ENCODE measurements at regions not wholly inside any gene's neighbourhood (a gene's known extent, or its start where the extent isn't known, plus 50 kb on each side); places are given as distances from the start of the nearest gene placed in this dataset.
A peak's percentile ranks its signal among the peaks of the same experiment; 100 is the strongest.
"Not testable (repeated sequence)": the region's sequence is repeated elsewhere in the genome, so short reads cannot be mapped to it uniquely, and the experiment has no call there.

- DNase-seq (ENCODE audit: low read depth in 2 of 3, low spot score in 1 of 3), result not testable (repeated sequence)
Observed at GRCh38 chr16:33710696-33711087, 251.3 kb downstream of the TP53TG3F start.

- DNase-seq (ENCODE audit: low read depth in 2 of 3, low spot score in 1 of 3), result not testable (repeated sequence)
Observed at GRCh38 chr16:33711616-33712015, 252.2 kb downstream of the TP53TG3F start.

DNA sequence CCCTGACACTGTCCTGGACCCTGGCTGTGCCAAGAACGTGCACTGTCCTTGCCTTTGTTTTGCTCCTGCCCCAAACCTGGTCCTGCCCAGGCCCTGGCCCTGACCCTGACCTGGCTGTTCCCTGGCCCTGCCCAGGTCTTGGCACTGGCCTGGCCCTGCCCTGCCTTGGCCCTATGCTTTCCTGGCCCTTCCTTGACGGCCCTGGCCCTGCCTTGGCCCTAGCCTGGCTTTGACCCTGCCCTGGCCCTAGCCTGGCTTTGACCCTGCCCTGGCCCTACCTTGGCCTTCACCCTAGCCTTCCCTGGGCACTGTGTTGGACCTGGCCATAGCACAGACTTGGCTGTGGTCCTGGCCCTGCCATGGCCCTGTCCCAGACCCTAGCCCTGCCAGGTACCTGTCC lies 252.9 kb downstream of the TP53TG3F start:
- not testable (repeated sequence) for DNase-seq (ENCODE audit: low read depth in 2 of 3, low spot score in 1 of 3)

DNA sequence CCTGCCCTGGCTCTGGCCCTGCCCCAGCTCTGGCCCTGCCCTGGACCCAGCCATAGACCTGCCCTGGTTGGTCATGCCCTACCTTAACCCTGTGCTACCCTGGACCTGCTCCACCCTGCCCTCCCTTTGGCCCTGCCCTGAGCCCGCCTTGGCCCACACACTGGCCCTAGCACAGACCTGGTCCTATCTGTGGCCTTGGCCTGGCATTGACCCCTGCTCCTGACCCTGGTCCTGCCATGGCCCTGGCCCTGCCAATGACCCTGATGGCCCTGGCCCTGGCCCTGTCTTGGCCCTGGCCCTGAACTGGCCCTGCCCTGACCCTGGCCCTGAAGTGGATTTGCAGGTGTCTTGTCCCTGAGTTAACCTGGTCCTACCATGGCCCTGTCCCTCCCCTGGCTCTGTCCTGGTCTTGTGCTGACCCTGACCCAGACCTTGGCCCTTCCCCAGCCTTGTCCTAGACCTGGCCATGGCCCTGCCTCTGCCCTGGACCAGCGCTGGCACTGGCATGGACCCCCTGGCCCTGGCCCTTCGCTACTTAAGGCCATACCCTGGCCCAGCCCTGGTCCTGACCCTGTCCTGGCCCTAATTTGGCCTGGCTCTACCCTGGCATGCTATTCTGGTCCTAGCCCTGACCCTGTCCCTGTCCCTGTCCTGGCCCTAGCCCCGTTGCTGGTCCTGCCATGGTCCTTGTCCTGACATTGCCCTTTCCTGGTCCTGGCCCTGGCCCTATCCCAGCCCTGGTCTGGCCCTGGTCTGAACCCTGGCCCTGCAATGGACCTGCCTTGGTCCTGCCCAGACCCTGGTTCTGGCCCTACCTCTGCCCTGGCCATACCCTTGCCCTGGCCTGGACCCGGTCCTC lies 253.7 kb downstream of the TP53TG3F start:
- DNase-seq (ENCODE audit: low read depth in 2 of 3, low spot score in 1 of 3), result not testable (repeated sequence)

GRCh38 chr16:33713710-33714538 lies 254.5 kb downstream of the TP53TG3F start:
- DNase-seq (ENCODE audit: low read depth in 2 of 3, low spot score in 1 of 3), result not testable (repeated sequence)

- not testable (repeated sequence) for DNase-seq (ENCODE audit: low read depth in 2 of 3, low spot score in 1 of 3)
Observed at GRCh38 chr16:33731167-33731566, 271.8 kb downstream of the TP53TG3F start.

DNA sequence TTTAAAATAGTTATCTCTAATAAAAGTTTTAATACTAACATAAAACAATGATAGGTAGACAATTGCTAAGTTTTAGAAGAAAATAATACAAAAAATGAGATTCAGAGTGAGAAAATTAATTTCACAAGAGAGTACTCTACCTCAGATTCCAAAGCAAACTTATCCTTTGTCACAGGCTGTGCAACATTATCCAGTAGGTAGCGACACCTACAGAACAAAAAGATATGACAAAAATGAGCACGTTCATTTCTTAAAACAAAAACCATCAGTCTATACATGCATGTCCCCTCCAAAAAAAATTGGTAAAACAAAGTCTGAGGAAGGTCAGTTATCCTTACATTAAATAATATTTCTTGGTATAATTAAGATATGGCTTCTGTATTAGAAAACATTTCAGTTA lies 275.2 kb downstream of the TP53TG3F start:
- not testable (repeated sequence) for DNase-seq (ENCODE audit: low read depth in 2 of 3, low spot score in 1 of 3)

- DNase-seq (ENCODE audit: low read depth in 2 of 3, low spot score in 1 of 3), result not testable (repeated sequence)
Observed at GRCh38 chr16:33766869-33767765, 307.7 kb downstream of the TP53TG3F start.

DNA sequence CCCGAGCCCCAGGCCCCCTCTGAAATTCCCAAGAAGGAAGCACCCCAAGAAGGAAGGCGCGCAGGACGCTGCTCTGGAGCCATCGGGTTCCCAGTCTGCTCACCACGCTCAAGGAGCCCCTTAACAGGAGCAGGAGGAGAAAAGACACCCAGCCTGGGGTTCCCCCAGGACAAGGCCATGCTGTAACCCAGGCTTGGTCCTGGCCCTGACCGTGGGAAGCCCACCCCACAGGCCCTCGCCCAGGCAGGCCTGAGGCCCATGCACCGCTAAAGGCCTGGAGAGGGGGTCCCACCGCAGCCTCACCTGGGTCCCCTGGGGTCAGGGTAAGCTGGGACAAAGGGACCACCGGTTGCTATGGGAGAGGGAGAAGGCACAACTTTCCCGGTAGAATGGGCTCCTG lies 309.3 kb downstream of the TP53TG3F start:
- DNase-seq (ENCODE audit: low read depth in 2 of 3, low spot score in 1 of 3), result not testable (repeated sequence)

GRCh38 chr16:33769180-33769846 lies 309.9 kb downstream of the TP53TG3F start:
- DNase-seq (ENCODE audit: low read depth in 2 of 3, low spot score in 1 of 3), result not testable (repeated sequence)

DNA sequence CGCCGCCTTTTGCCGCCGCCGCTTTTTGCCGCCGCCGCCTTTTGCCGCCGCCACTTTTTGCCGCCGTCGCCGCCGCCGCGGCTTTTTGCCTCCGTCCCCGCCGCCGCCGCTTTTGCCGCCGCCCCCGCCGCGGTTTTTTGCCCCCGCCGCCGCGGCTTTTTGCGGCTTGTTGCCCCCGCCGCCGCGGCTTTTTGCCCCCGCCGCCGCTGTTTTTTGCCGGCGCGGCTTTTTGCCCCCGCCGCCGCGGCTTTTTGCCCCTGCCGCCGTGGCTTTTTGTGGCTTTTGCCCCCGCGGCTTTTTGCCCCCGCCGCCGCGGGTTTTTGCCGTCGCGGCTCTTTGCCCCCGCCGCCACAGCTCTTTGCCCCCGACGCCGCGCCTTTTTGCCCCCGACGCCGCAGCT lies 311.1 kb downstream of the TP53TG3F start:
- not testable (repeated sequence) for DNase-seq (ENCODE audit: low read depth in 2 of 3, low spot score in 1 of 3)

DNA sequence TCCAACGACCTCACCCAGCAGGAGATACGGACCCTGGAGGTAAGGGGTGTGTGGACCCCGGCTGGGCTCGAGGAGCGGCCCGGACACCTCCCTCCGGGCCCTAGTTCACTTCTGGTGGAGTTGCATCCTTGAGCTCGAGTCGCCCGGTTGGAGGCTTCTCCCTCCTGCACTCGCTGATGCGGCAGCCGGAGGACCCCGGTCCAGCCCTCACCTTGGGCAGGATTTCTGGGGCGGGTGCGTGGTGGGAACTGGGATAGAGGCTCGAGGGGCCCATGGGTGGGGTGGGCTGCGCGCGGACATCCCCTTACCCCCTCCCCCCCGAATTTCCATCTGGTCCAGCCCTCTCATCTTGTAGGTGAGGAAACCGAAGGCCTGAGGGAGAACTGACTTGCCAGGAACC lies 311.8 kb downstream of the TP53TG3F start:
- DNase-seq (ENCODE audit: low read depth in 2 of 3, low spot score in 1 of 3), result not testable (repeated sequence)

DNA sequence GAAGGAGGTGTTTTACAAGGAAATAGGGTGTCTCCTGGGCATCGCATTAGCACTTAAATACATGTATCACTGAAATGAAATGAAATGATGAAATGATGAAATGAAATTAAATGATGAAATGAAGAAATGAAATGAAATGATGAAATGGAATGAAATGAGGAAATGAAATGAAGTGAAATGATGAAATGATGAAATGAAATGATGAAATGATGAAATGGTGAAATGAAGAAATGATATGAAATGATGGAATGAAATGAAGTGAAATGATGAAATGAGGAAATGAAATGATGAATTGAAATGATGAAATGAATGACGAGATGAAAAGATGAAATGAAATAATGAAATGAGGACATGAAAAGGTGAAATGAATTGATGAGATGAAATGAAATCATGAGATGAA lies 314.6 kb downstream of the TP53TG3F start:
- not testable (repeated sequence) for DNase-seq (ENCODE audit: low read depth in 2 of 3, low spot score in 1 of 3)

DNA sequence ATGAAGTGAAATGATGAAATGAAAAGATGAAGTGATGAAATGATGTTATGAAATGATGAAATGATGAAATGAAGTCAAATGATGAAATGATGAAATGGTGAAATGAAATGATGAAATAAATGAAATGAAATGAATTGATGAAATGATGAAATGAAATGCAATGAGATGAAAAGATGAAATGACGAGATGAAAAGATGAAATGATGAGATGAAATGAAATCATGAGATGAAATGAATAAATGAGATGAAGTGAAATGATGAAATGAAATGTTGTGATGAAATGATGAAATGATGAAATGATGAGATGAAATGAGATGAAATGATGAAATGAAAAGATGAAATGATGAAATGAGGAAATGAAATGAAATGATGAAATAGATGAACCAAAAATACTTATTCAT lies 315.3 kb downstream of the TP53TG3F start:
- DNase-seq (ENCODE audit: low read depth in 2 of 3, low spot score in 1 of 3), result not testable (repeated sequence)

- DNase-seq (ENCODE audit: low read depth in 2 of 3, low spot score in 1 of 3), result not testable (repeated sequence)
Observed at GRCh38 chr16:33816328-33816944, 357.0 kb downstream of the TP53TG3F start.

GRCh38 chr16:33824736-33825135 lies 365.3 kb downstream of the TP53TG3F start:
- not testable (repeated sequence) for DNase-seq (ENCODE audit: low read depth in 2 of 3, low spot score in 1 of 3)

GRCh38 chr16:33827522-33827921 lies 368.1 kb downstream of the TP53TG3F start:
- DNase-seq (ENCODE audit: low read depth in 2 of 3, low spot score in 1 of 3), result not testable (repeated sequence)

- not testable (repeated sequence) for DNase-seq (ENCODE audit: low read depth in 2 of 3, low spot score in 1 of 3)
Observed at GRCh38 chr16:33839157-33839556, 379.7 kb downstream of the TP53TG3F start.

- DNase-seq (ENCODE audit: low read depth in 2 of 3, low spot score in 1 of 3), result peak in 1 of 3 donors; percentile 8
Observed at GRCh38 chr16:33844533-33844932, 385.1 kb downstream of the TP53TG3F start.

All from stimulated activated CD4-positive, alpha-beta T cell treated with anti-CD3 and anti-CD28 coated beads, Interleukin-12 subunit alpha, Interleukin-12 subunit beta, amount 100 ng/mL, for 48 hours (primary cell).